Thoracic aorta (tissue), 2 donors: ENCODE measurements at regions not wholly inside any gene's neighbourhood (a gene's known extent, or its start where the extent isn't known, plus 50 kb on each side); places are given as distances from the start of the nearest gene placed in this dataset.

ENCODE experiments used
- ATAC-seq: fragments of 150-250 bp; one replicate; pipeline ENCODE4 v1.8.0; 2017; ENCODE audit warnings: low read depth; ENCODE audit not compliant: insufficient number of reproducible peaks, low FRiP score
- DNase-seq: peaks from one replicate; pipeline ENCODE4 v3.0.0-alpha.2; 2020; ENCODE audit warnings: low spot score
- H3K27ac ChIP-seq, 2 donors: fragments of 200-600 bp; sonication (generic); 1 replicate in 1 of 2; 2 replicates in 1 of 2; pipeline ENCODE4 v1.5.1; 2016; ENCODE audit warnings: mild to moderate bottlenecking in 2 of 2, moderate library complexity in 2 of 2
- H3K27me3 ChIP-seq: fragments of 200-600 bp; sonication (generic); replicated peaks from 2 replicates; pipeline ENCODE4 v1.6.0; 2016; ENCODE audit warnings: mild to moderate bottlenecking; ENCODE audit not compliant: insufficient read depth
- H3K36me3 ChIP-seq: fragments of 200-600 bp; sonication (generic); one replicate; pipeline ENCODE4 v1.5.1; 2016
- H3K4me1 ChIP-seq, 2 donors: fragments of 200-600 bp; sonication (generic); 1 replicate in 1 of 2; 2 replicates in 1 of 2; pipeline versions ENCODE4 v1.5.1 to v1.6.0; 2016; ENCODE audit warnings: low read depth in 2 of 2, mild to moderate bottlenecking in 1 of 2; ENCODE audit not compliant: control insufficient read depth in 1 of 2
- H3K4me3 ChIP-seq: fragments of 200-600 bp; sonication (generic); 2 replicates; pipeline ENCODE4 v1.5.1; 2016; ENCODE audit warnings: mild to moderate bottlenecking
- H3K9me3 ChIP-seq: fragments of 200-600 bp; sonication (generic); 2 replicates; pipeline ENCODE4 v1.5.1; 2016
- TF ChIP-seq, protein P1 (sequence below): fragments of 200-600 bp; sonication (generic); IDR thresholded peaks from one replicate; pipeline ENCODE4 v1.5.1; 2019; ENCODE audit warnings: antibody characterized with exemption

DNA sequence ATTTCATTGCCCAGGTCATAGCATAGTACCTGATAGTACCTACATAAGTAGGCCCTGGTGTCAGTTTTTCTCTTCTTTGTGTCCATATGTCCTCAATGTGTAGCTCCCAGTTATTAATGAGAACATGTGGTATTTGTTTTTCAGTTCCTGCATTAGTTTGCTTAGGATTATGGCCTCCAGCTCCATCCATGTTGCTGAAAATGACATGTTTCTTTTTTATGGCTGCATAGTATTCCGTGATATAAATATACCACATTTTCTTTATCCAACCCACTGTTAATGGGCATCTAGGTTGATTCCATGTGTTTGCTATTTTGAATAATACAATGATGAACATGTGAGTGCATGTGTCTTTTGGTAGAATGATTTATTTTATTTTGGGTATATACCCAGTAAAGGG, 641.6 kb downstream of the RFPL4B start:
- H3K9me3 ChIP-seq, result no peaks in the 10 kb centered on the region
- H3K4me3 ChIP-seq, result no peak overlapping the region
- no peaks in the 10 kb centered on the region for H3K4me1 ChIP-seq
- no peaks in the 10 kb centered on the region for H3K27me3 ChIP-seq
- no peak for DNase-seq
- TF ChIP-seq, protein P1, sequence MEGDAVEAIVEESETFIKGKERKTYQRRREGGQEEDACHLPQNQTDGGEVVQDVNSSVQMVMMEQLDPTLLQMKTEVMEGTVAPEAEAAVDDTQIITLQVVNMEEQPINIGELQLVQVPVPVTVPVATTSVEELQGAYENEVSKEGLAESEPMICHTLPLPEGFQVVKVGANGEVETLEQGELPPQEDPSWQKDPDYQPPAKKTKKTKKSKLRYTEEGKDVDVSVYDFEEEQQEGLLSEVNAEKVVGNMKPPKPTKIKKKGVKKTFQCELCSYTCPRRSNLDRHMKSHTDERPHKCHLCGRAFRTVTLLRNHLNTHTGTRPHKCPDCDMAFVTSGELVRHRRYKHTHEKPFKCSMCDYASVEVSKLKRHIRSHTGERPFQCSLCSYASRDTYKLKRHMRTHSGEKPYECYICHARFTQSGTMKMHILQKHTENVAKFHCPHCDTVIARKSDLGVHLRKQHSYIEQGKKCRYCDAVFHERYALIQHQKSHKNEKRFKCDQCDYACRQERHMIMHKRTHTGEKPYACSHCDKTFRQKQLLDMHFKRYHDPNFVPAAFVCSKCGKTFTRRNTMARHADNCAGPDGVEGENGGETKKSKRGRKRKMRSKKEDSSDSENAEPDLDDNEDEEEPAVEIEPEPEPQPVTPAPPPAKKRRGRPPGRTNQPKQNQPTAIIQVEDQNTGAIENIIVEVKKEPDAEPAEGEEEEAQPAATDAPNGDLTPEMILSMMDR, result no peak
- no peaks in the 10 kb centered on the region for H3K36me3 ChIP-seq
- no peak overlapping the region for H3K27ac ChIP-seq
- no peak for ATAC-seq

DNA sequence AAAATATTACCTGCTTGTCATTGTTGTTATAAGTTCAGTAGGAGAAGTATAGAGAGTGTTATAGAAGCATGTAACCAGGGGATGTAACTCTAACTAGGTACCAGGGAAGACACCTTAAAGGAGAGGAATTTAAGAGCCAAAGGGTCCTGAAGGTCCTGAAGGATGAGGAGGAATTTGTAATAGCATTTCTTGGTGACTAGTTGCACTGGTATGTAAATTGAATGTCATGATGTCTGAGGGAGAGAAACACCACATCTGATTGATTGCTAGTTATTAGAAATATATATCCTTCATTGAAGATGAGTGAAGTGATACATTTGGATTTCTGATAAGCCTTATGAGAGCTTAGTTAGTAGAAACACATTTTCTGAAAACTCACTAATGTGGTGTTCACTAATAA, 643.8 kb downstream of the RFPL4B start:
- no peaks in the 10 kb centered on the region for H3K9me3 ChIP-seq
- H3K36me3 ChIP-seq, result no peaks in the 10 kb centered on the region
- no peaks in the 10 kb centered on the region for H3K27me3 ChIP-seq
- ATAC-seq, result no peak
- no peaks in the 10 kb centered on the region for H3K4me1 ChIP-seq
- DNase-seq, result no peak
- no peak overlapping the region for H3K27ac ChIP-seq
- TF ChIP-seq, protein P1, result no peak
- H3K4me3 ChIP-seq, result no peak overlapping the region

DNA sequence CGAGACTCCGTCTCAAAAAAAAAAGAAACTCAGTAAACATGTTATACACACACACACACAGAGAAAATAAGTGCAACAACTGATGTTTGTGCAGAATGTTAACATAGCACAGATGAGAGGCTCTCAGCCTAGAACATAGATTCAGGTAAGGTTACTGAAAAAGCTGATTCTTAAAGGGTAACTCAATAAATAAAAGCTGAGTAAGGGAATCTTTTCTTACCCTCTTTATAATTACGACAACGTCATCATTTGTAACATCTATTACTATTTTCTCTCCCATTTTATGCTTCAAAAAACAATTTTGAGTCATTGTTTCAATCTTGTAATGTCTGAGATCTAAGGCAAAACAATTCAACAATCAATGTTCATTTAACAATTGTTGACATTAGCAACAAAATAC, 644.8 kb downstream of the RFPL4B start:
- Histone ChIP-seq H3K27ac (no peak overlapping the region), H3K27me3 (no peaks in the 10 kb centered on the region), H3K4me1 (no peaks in the 10 kb centered on the region), H3K4me3 (no peak overlapping the region), H3K9me3 (no peaks in the 10 kb centered on the region), H3K36me3 (no peaks in the 10 kb centered on the region)
- no peak for DNase-seq
- TF ChIP-seq, protein P1, result no peak
- no peak for ATAC-seq

DNA sequence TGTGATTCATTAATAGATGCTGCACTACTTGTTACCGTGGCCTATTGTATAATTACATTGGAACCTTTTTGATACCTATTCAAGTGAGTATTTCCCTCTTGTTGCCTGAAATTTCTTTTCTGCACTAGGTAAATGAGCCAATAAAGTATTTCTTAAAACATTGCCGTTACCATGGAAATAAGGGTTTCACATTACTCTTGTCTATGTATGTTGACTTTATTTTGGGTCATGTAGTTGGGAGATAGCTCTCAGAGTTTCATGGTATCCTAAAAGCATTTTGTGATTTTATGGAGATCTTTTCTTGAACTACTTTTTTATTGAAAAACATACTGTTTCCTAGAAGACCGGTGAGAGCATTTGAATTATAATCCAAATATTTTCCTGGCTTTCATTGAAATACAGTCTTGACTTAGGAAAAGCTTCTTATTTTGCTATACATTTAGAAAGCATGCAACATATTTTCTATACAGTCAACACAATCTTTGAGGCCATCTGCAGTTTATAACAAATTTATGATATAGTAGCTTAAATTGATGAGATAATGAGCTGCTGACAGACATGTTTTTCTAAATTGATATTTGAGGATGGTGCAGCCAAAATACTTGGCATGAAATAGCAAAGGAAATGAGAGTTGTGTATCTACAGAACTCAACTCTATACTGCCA, 650.4 kb downstream of the RFPL4B start:
- ATAC-seq (no peak), DNase-seq (no peak)
- no peaks in the 10 kb centered on the region for H3K9me3 ChIP-seq
- H3K4me3 ChIP-seq, result no peak overlapping the region
- TF ChIP-seq, protein P1, result no peak
- H3K27me3 ChIP-seq, result no peaks in the 10 kb centered on the region
- no peak overlapping the region for H3K27ac ChIP-seq
- no peaks in the 10 kb centered on the region for H3K36me3 ChIP-seq
- no peaks in the 10 kb centered on the region for H3K4me1 ChIP-seq

DNA sequence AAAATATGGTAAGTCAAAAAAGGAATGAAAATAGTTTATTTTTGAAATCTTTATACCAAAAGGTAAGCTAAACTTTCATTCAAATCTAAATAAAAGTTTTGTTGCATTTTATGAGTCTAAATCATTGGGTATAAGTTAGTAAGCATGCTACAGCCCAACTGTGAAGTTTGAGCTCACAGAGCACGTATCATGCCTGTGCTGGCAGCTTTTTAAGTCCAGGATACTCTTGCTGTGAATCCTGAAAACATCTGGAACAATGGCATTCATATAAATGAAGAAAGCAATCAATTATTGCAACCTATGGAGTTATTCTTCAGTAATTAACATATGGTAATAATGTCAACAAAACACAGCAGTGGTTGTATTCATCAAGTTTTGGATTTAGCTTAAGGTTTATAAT, 656.9 kb downstream of the RFPL4B start:
- no peak for DNase-seq
- no peaks in the 10 kb centered on the region for H3K27me3 ChIP-seq
- no peaks in the 10 kb centered on the region for H3K36me3 ChIP-seq
- no peak overlapping the region for H3K27ac ChIP-seq
- no peaks in the 10 kb centered on the region for H3K9me3 ChIP-seq
- TF ChIP-seq, protein P1, result no peak
- no peak for ATAC-seq
- H3K4me1 ChIP-seq, result no peaks in the 10 kb centered on the region
- H3K4me3 ChIP-seq, result no peak overlapping the region
